Fibroblast of lung (primary cell): ENCODE measurements at regions not wholly inside any gene's neighbourhood (a gene's known extent, or its start where the extent isn't known, plus 50 kb on each side); places are given as distances from the start of the nearest gene placed in this dataset.

Source experiments
- DNase-seq, 2 donors: peaks; one replicate each; pipeline versions ENCODE4 v3.0.0 to v3.0.0-alpha.2; 2010; ENCODE audit warnings: low read depth in 2 of 2
- H2AFZ ChIP-seq: 2 replicates; pipeline ENCODE4 v1.5.1; 2012; ENCODE audit warnings: low read length, control low read depth, inconsistent platforms
- H3K27ac ChIP-seq: 2 replicates; pipeline ENCODE4 v1.5.1; 2011; ENCODE audit warnings: low read length, control low read depth; ENCODE audit not compliant: insufficient read depth
- H3K27me3 ChIP-seq: 2 replicates; pipeline ENCODE4 v1.5.1; 2011; ENCODE audit warnings: mild to moderate bottlenecking, low read length; ENCODE audit not compliant: control insufficient read depth, insufficient read depth
- H3K36me3 ChIP-seq: 2 replicates; pipeline ENCODE4 v1.5.1; 2011; ENCODE audit warnings: low read length; ENCODE audit not compliant: control insufficient read depth, insufficient read depth
- H3K4me1 ChIP-seq: 2 replicates; pipeline ENCODE4 v1.5.1; 2011; ENCODE audit warnings: low read length; ENCODE audit not compliant: control insufficient read depth, insufficient read depth; ENCODE audit errors: extremely low read depth
- H3K4me2 ChIP-seq: 2 replicates; pipeline ENCODE4 v1.5.1; 2011; ENCODE audit warnings: low read length, control low read depth; ENCODE audit not compliant: insufficient read depth; ENCODE audit errors: extremely low read depth
- H3K4me3 ChIP-seq, 4 experiments: fragments of 200-600 bp in 1 of 4; sonication (generic) in 1 of 4; replicated peaks in 1 of 4; 2 replicates each; pipeline ENCODE4 v1.5.1; 2011 to 2016; ENCODE audit warnings: low read length in 4 of 4, low read depth in 3 of 4, mild to moderate bottlenecking in 3 of 4, control low read depth in 2 of 4, inconsistent platforms in 1 of 4, mixed read lengths in 1 of 4; ENCODE audit not compliant: insufficient read depth in 1 of 4; ENCODE audit errors: control extremely low read depth in 1 of 4
- H3K79me2 ChIP-seq: 2 replicates; pipeline ENCODE4 v1.5.1; 2012; ENCODE audit warnings: mild to moderate bottlenecking, low read length, inconsistent platforms; ENCODE audit not compliant: control insufficient read depth, insufficient read depth
- H3K9ac ChIP-seq: 2 replicates; pipeline ENCODE4 v1.5.1; 2011; ENCODE audit warnings: mild to moderate bottlenecking, low read length, control low read depth; ENCODE audit not compliant: insufficient read depth
- H3K9me3 ChIP-seq: 2 replicates; pipeline ENCODE4 v1.5.1; 2012; ENCODE audit warnings: low read depth, low read length; ENCODE audit not compliant: control insufficient read depth, insufficient read depth
- H4K20me1 ChIP-seq: 2 replicates; pipeline ENCODE4 v1.5.1; 2011; ENCODE audit warnings: low read length; ENCODE audit not compliant: control insufficient read depth, insufficient read depth; ENCODE audit errors: extremely low read depth
- CTCF ChIP-seq, 2 donors: IDR thresholded peaks in 1 of 2; conservative IDR thresholded peaks in 1 of 2; 1 replicate in 1 of 2; 2 replicates in 1 of 2; pipeline ENCODE4 v1.5.1; 2011 to 2012; ENCODE audit warnings: low read length in 2 of 2, control low read depth in 1 of 2, inconsistent platforms in 1 of 2, low read depth in 1 of 2, mild to moderate bottlenecking in 1 of 2
- EZH2 ChIP-seq: IDR thresholded peaks from 2 replicates; pipeline ENCODE4 v1.5.1; 2012; ENCODE audit warnings: low read length, control low read depth, mild to moderate bottlenecking; ENCODE audit errors: missing control alignments

GRCh38 chr13:63042686-63043085 is 1627.0 kb upstream of the PCDH20 start:
- H3K79me2 ChIP-seq, result no peaks in the 10 kb centered on the region
- no peak for TF ChIP-seq EZH2
- no peak for TF ChIP-seq CTCF (conservative IDR thresholded peaks at IDR 0.05 in 1 of 2, IDR thresholded peaks at IDR 0.05 in 1 of 2; ENCODE audit: low read depth in 1 of 2, low read length in 2 of 2)
- no peaks in the 10 kb centered on the region for H3K9me3 ChIP-seq
- H2AFZ ChIP-seq, result no peak overlapping the region
- H4K20me1 ChIP-seq, result no peaks in the 10 kb centered on the region
- no peak overlapping the region for H3K27ac ChIP-seq
- H3K27me3 ChIP-seq, result no peaks in the 10 kb centered on the region
- H3K9ac ChIP-seq, result no peak overlapping the region
- no peak for DNase-seq
- no peak overlapping the region for H3K4me3 ChIP-seq
- H3K4me1 ChIP-seq, result no peaks in the 10 kb centered on the region
- H3K4me2 ChIP-seq, result no peak overlapping the region
- no peaks in the 10 kb centered on the region for H3K36me3 ChIP-seq

- TF ChIP-seq CTCF (conservative IDR thresholded peaks at IDR 0.05 in 1 of 2, IDR thresholded peaks at IDR 0.05 in 1 of 2; ENCODE audit: low read depth in 1 of 2, low read length in 2 of 2), result no peak
- TF ChIP-seq EZH2, result no peak
- no peak overlapping the region for H2AFZ ChIP-seq
- H3K9ac ChIP-seq, result no peak overlapping the region
- no peak overlapping the region for H3K4me3 ChIP-seq
- DNase-seq, result peak; percentile 14 to 62
- no peaks in the 10 kb centered on the region for H3K27me3 ChIP-seq
- H3K27ac ChIP-seq, result no peak overlapping the region
- H3K79me2 ChIP-seq, result no peaks in the 10 kb centered on the region
- no peaks in the 10 kb centered on the region for H3K4me1 ChIP-seq
- no peak overlapping the region for H3K4me2 ChIP-seq
- H3K36me3 ChIP-seq, result no peaks in the 10 kb centered on the region
- H4K20me1 ChIP-seq, result no peaks in the 10 kb centered on the region
- no peaks in the 10 kb centered on the region for H3K9me3 ChIP-seq
Measured at GRCh38 chr13:63041640-63042414, 1626.2 kb upstream of the PCDH20 start.

GRCh38 chr13:63026285-63026797 is 1610.7 kb upstream of the PCDH20 start:
- Histone ChIP-seq H3K36me3 (no peaks in the 10 kb centered on the region), H2AFZ (no peak overlapping the region), H3K4me2 (no peak overlapping the region), H3K27ac (no peak overlapping the region), H3K9ac (no peak overlapping the region), H3K4me1 (no peaks in the 10 kb centered on the region), H3K79me2 (no peaks in the 10 kb centered on the region), H4K20me1 (no peaks in the 10 kb centered on the region), H3K9me3 (no peaks in the 10 kb centered on the region), H3K4me3 (no peak overlapping the region), H3K27me3 (no peaks in the 10 kb centered on the region)
- TF ChIP-seq EZH2, result no peak
- no peak for TF ChIP-seq CTCF (conservative IDR thresholded peaks at IDR 0.05 in 1 of 2, IDR thresholded peaks at IDR 0.05 in 1 of 2; ENCODE audit: low read depth in 1 of 2, low read length in 2 of 2)
- no peak for DNase-seq
